Activated effector memory CD4-positive, alpha-beta T cell treated with anti-CD3 and anti-CD28 coated beads, Interleukin-2, amount 50 U/mL, for 16 hours (primary cell): ENCODE measurements at regions not wholly inside any gene's neighbourhood (a gene's known extent, or its start where the extent isn't known, plus 50 kb on each side); places are given as distances from the start of the nearest gene placed in this dataset.

Experiments
- DNase-seq: peaks from one replicate; pipeline ENCODE4 v3.0.0-alpha.2; 2020

- no peak for DNase-seq
These were observed 230.7 kb downstream of the JRKL start for GRCh38 chr11:96620464-96621044.

DNA sequence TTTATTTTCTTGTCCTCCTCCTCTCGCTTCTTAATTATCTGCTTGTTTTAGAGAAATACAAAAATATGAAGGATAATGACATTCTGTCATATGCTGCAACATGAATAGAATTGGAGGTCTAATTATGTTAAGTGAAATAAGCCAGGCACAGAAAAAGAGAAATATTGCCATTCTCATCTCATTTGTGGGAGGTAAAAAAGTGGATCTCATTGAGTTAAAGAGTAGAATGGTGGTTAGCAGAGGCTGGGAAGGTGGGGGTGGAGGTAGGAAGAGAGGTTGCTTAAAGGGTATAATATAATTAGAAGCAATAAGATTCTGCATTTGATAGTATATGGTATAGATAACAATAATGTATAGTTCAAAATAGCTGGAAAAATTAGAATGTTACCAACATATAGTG, 231.3 kb downstream of the JRKL start:
- DNase-seq: no peak

DNA sequence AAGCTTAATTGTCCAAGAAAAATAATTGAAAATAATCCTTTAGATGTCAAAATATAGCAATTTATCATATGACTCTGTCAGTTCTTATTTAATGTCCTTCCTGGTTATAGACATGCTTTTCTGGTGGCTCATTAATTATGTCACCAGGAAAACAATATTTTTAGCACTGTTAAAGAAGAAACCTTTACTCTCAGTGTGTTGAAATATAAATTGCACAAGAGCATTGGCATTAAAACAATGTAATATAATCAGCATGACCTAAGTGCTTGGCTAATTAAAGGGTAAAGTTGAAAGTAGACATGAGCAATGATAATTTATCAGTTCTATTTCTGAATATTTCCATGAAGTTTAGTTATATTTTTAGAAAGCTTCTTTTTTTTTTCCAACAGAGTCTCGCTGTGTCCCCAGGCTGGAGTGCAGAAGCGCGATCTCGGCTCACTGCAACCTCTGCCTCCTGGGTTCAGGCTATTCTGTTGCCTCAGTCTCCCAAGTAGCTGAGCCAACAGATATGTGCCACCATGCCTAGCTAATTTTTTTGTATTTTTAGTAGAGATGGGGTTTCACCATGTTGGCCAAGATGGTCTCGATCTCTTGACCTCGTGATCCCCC, 232.3 kb downstream of the JRKL start:
- no peak for DNase-seq

- no peak for DNase-seq
These were observed 234.3 kb downstream of the JRKL start for GRCh38 chr11:96624126-96624525.

DNA sequence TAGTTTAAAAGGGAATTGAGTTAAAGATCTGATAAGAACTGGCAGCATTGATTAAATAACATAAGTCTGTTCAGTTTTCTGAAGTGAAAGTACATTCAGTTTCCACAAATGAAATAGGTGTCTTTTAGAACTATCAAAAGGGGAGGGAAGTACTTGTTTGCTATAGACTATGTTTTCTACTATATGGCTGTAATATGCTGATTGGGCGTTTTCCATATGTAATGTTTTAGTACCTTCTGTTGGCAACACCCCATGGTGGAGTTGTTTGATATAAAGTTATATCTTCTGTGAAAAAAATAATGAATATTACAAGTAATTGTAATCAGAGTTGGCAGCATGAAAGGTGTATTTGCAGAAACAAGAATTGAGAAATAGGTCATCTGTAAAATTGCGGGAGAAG, 237.6 kb downstream of the JRKL start:
- DNase-seq: no peak

GRCh38 chr11:96635655-96636054, 245.8 kb downstream of the JRKL start:
- no peak for DNase-seq

GRCh38 chr11:96641261-96641660, 251.4 kb downstream of the JRKL start:
- no peak for DNase-seq

- no peak for DNase-seq
These were observed 252.8 kb downstream of the JRKL start for GRCh38 chr11:96642583-96642982.

DNA sequence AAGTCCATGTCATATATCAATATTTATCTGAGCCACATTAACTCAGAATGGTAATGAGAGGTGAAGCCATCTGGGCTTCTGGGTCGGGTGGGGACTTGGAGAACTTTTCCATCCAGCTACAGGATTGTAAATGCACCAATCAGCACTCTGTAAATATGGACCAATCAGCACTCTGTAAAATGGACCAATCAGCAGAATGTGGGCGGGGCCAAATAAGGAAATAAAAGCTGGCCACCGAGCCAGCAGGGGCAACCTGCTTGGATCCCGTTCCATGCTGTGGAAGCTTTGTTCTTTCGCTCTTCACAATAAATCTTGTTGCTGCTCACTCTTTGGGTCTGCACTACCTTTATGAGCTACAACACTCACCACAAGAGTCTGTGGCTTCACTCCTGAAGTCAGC, 253.4 kb downstream of the JRKL start:
- DNase-seq: no peak

DNA sequence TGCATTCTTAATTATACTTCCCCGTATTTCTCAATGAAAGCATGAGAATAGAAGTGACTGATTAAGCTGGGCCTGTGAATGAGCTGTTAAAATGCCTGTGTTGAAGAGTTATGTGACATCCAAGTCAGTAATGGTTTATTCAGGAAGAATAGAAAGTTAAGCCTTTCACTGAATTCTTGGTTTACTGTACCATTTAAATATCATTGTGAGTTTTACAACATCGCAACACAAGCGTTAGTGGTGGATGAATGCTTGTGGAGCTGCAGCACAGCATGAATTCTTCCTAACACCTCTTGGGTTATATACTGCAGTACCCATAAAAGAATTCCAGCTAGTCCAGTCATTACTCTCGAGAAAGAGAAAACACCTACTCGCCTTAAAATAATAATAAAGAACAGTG, 257.8 kb downstream of the JRKL start:
- no peak for DNase-seq

- DNase-seq: no peak
These were observed 259.2 kb downstream of the JRKL start for GRCh38 chr11:96648991-96649390.

DNA sequence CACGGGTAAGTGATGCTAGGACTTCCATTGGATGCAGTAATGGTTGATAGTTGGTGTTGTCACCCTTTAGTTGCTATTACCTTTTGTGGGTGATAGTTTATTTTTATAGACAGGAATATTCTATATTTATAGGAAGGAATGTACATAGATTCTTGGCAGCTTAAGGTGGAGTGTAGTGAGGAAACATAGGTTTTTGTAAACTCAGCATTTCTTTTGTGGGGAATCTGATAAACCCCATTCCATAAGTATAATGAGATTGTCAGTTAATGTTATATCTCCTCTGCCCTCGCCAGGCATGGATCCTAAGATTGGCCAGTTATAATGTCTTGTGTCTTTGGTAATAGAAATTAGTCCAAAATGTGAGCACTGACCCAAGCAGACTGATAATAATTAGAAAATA, 262.7 kb downstream of the JRKL start:
- DNase-seq: no peak

DNA sequence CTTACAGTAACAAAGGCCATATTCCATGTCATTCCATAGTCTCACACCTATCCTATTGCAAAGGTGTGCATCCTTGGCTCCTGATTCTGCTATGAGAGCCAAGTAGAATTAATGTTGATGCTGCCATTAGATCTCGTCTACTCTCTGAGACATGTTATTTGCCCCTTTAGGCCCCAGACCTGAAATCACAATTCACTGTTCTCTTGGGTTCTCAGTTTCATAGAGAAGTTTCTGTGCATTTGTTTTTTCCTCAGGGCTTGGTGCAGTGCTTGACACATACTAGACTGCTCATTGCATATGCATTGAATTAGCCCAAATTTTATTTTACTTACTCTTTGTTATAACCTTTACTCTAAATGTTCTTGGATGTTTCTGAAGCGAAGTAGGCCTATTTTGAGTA, 265.7 kb downstream of the JRKL start:
- no peak for DNase-seq

GRCh38 chr11:96658436-96658835, 268.6 kb downstream of the JRKL start:
- DNase-seq: no peak

GRCh38 chr11:96664110-96664509, 274.3 kb downstream of the JRKL start:
- DNase-seq: no peak

DNA sequence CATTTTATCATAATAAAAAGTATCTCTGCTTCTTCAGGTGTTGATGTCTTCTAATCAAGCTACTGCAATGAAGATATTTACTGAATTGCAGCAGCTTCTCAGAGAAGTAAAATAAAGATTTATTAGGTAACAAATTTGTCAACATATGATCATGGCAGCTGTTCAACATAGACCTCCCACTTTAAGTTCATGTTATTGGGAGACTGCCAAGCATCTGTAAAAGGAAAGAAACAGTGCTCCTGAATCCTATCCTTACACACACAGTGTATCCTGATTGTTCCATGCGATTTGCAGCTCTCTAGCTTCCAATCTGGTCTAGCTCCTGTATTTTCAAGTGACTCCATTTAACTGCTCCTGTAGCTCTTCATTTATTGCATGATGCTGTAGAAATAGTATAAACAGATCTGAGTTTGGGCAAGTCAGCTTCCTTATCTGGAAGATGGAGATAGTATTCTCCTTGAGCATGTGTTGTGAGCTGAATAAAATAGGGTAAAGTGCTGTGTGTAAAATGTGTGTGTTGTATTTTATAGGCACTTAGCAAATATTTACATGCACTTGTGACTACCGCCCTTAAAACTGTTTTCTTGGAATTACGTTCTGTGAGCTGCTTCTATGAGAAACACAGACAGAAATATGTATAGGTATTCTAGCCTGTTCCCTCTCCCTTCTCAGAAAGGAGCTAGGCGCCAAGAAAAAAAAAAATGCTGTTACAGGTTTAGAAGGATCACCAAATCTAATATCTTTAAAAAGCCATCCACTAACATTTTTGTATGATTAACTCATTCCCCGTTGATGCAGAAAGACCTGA, 290.6 kb downstream of the JRKL start:
- DNase-seq: no peak

DNA sequence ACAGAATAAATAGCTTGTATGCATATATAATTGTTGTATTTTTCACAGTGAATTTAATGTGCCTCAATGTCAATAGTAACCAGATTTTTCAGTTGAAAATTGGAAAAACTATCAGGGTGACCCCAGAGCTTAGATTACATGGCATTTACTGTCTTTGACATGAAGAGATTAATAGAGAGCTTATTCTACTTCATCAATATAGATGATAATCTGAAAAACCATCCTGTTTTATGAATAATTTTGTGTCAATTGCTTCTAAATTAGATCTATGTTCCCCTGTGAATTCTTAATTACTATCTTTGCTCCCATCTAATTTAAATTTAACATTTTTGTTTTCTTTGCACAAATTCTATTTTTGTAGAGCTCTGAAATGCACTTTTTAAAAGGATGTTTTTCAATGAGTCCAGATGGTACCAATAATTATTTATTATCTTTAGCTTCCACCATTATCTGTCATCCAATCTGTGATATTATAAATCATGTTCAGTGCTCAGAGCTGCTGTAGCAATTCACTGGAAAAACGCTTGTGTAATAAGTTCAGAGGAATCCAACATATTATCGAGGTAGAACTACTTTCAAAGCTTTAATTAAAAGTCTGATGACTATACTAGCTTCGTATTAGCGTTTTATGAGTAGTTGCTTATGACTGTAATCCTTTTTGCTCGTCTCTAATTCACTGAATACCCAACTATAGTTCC, 291.4 kb downstream of the JRKL start:
- no peak for DNase-seq

GRCh38 chr11:96694338-96694737, 304.5 kb downstream of the JRKL start:
- no peak for DNase-seq

DNA sequence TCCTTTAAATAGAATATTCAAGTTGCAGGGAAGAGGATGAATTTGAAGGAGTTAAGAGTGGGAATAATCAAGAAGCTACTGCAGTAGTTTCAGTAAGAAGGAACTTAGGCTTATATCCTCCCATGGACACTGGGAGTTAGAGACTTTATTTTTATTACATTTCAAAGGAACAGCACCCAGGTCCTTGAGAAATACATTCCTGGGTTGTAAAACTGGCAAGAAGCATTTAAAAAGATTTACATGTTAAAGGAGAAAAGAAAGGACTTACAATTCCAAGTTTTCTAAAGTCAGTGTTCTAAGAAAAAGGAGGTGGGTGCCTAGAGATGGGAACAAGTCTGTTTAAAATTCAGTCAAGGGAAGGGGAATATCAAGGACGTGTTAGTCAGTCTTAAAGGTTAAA, 306.9 kb downstream of the JRKL start:
- DNase-seq: no peak

DNA sequence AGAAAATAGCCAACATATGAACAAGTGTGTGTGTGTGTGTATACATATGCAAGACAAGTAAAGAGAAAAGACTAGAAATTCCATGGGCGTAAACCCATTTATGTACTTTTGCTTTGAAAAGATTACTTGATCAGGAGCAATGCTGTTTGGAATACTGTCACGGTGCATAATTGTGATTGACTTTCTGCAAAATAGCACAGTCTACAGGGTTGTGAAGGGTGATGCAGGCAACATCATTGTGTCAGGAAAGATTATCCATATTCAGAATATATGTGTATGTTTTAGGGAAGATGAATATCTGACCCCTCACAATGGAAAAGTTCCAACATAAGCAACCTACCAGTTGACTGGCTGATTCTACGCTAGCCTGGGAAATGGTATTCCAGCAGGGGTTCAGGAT, 307.7 kb downstream of the JRKL start:
- no peak for DNase-seq

GRCh38 chr11:96704847-96705246, 315.0 kb downstream of the JRKL start:
- no peak for DNase-seq

GRCh38 chr11:96706761-96707160, 316.9 kb downstream of the JRKL start:
- no peak for DNase-seq

- DNase-seq: no peak
These were observed 317.5 kb downstream of the JRKL start for GRCh38 chr11:96707273-96707672.
